ENCODE measurements at regions not wholly inside any gene's neighbourhood (a gene's known extent, or its start where the extent isn't known, plus 50 kb on each side); places are given as distances from the start of the nearest gene placed in this dataset.

DNA sequence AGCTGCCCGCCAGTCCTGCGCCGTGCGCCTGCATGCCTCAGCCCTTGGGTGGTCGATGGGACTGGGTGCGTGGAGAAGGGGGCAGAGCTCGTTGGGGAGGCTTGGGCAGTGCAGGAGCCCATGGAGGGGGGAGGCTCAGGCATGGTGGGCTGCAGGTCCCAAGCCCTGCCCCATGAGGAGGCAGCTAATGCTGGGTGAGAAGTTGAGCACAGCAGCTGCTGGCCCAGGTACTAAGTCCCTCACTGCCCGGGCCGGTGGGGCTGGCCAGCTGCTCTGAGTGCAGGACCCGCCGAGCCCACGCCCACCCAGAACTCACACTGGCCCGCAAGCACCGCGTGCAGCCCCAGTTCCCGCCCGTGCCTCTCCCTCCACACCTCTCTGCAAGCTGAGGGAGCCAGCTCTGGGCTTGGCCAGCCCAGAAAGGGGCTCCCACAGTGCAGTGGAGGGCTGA lies 764.3 kb upstream of the TYRP1 start:
- no peak overlapping the region for H3K9ac ChIP-seq (ENCODE audit: low read length)
- H4K20me1 ChIP-seq (ENCODE audit: insufficient read depth, low read length), result no peaks in the 10 kb centered on the region
- no peaks in the 10 kb centered on the region for H3K27me3 ChIP-seq (replicated peaks; ENCODE audit: insufficient read depth, low read length)
- H3K27ac ChIP-seq (ENCODE audit: low read length), result no peak overlapping the region
- H3K9me3 ChIP-seq (replicated peaks; ENCODE audit: insufficient read depth, low read length), result no peaks in the 10 kb centered on the region
- no peaks in the 10 kb centered on the region for H3K4me1 ChIP-seq (ENCODE audit: low read length)
- no peak overlapping the region for H3K4me3 ChIP-seq (ENCODE audit: low read length)
- H2AFZ ChIP-seq (ENCODE audit: low read length), result no peak overlapping the region
- no peak for DNase-seq
- H3K79me2 ChIP-seq (ENCODE audit: low read length), result no peaks in the 10 kb centered on the region
- no peaks in the 10 kb centered on the region for H3K9me2 ChIP-seq (replicated peaks; ENCODE audit: insufficient read depth, low read length)
- H3K4me2 ChIP-seq (ENCODE audit: low read depth, low read length), result no peak overlapping the region
- H3K36me3 ChIP-seq (replicated peaks; ENCODE audit: insufficient read depth, low read length), result no peaks in the 10 kb centered on the region
- TF ChIP-seq EZH2 (optimal IDR thresholded peaks at IDR 0.05; ENCODE audit: low read depth, low read length) (no peak), EZH2phosphoT487 (IDR thresholded peaks at IDR 0.05; ENCODE audit: low read length) (no peak)
- TF ChIP-seq, protein P1, sequence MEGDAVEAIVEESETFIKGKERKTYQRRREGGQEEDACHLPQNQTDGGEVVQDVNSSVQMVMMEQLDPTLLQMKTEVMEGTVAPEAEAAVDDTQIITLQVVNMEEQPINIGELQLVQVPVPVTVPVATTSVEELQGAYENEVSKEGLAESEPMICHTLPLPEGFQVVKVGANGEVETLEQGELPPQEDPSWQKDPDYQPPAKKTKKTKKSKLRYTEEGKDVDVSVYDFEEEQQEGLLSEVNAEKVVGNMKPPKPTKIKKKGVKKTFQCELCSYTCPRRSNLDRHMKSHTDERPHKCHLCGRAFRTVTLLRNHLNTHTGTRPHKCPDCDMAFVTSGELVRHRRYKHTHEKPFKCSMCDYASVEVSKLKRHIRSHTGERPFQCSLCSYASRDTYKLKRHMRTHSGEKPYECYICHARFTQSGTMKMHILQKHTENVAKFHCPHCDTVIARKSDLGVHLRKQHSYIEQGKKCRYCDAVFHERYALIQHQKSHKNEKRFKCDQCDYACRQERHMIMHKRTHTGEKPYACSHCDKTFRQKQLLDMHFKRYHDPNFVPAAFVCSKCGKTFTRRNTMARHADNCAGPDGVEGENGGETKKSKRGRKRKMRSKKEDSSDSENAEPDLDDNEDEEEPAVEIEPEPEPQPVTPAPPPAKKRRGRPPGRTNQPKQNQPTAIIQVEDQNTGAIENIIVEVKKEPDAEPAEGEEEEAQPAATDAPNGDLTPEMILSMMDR (IDR thresholded peaks at IDR 0.05; ENCODE audit: low read length), result no peak
- no peaks in the 10 kb centered on the region for H3F3A ChIP-seq (ENCODE audit: insufficient read depth, low read length)

- Histone ChIP-seq H3K4me1 (ENCODE audit: low read length) (no peaks in the 10 kb centered on the region), H2AFZ (ENCODE audit: low read length) (no peak overlapping the region), H3F3A (ENCODE audit: insufficient read depth, low read length) (no peaks in the 10 kb centered on the region), H3K27ac (ENCODE audit: low read length) (no peak overlapping the region), H3K4me2 (ENCODE audit: low read depth, low read length) (no peak overlapping the region), H4K20me1 (ENCODE audit: insufficient read depth, low read length) (no peaks in the 10 kb centered on the region), H3K27me3 (replicated peaks; ENCODE audit: insufficient read depth, low read length) (no peaks in the 10 kb centered on the region), H3K9me3 (replicated peaks; ENCODE audit: insufficient read depth, low read length) (no peaks in the 10 kb centered on the region), H3K9ac (ENCODE audit: low read length) (no peak overlapping the region), H3K36me3 (replicated peaks; ENCODE audit: insufficient read depth, low read length) (no peaks in the 10 kb centered on the region), H3K4me3 (ENCODE audit: low read length) (no peak overlapping the region), H3K9me2 (replicated peaks; ENCODE audit: insufficient read depth, low read length) (no peaks in the 10 kb centered on the region), H3K79me2 (ENCODE audit: low read length) (no peaks in the 10 kb centered on the region)
- no peak for DNase-seq
- TF ChIP-seq EZH2 (optimal IDR thresholded peaks at IDR 0.05; ENCODE audit: low read depth, low read length) (no peak), EZH2phosphoT487 (IDR thresholded peaks at IDR 0.05; ENCODE audit: low read length) (no peak)
- TF ChIP-seq, protein P1 (IDR thresholded peaks at IDR 0.05; ENCODE audit: low read length), result no peak
Measured at GRCh38 chr9:11931109-11931508, 762.1 kb upstream of the TYRP1 start.

DNA sequence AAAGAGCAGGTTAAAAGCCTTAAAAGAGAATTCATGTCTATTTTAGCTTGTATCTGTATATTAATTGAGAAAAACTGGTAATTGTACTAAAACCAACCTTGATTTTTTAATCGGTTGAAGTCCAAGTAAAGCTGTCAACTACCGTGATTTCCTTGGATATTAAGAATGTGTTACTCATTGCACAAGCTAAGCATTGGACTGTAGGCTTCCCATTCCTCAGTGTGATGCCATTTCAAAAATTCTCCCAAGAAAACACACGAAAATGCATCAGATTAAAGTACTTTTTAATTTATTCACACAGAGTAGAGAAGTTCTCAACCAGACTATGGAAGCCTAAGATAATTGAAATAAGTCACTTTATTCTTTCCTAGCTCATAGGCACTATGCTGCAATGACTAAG lies 761.4 kb upstream of the TYRP1 start:
- Histone ChIP-seq H3K36me3 (replicated peaks; ENCODE audit: insufficient read depth, low read length) (no peaks in the 10 kb centered on the region), H3K4me2 (ENCODE audit: low read depth, low read length) (no peak overlapping the region)

More for the DNA sequence above, 761.4 kb upstream of the TYRP1 start:
- Histone ChIP-seq H3K9ac (ENCODE audit: low read length) (no peak overlapping the region), H4K20me1 (ENCODE audit: insufficient read depth, low read length) (no peaks in the 10 kb centered on the region), H2AFZ (ENCODE audit: low read length) (no peak overlapping the region), H3K4me1 (ENCODE audit: low read length) (no peaks in the 10 kb centered on the region), H3F3A (ENCODE audit: insufficient read depth, low read length) (no peaks in the 10 kb centered on the region), H3K4me3 (ENCODE audit: low read length) (no peak overlapping the region), H3K79me2 (ENCODE audit: low read length) (no peaks in the 10 kb centered on the region), H3K27ac (ENCODE audit: low read length) (no peak overlapping the region), H3K9me2 (replicated peaks; ENCODE audit: insufficient read depth, low read length) (no peaks in the 10 kb centered on the region), H3K9me3 (replicated peaks; ENCODE audit: insufficient read depth, low read length) (no peaks in the 10 kb centered on the region), H3K27me3 (replicated peaks; ENCODE audit: insufficient read depth, low read length) (no peaks in the 10 kb centered on the region)
- no peak for DNase-seq
- TF ChIP-seq, protein P1 (IDR thresholded peaks at IDR 0.05; ENCODE audit: low read length), result no peak
- no peak for TF ChIP-seq EZH2 (optimal IDR thresholded peaks at IDR 0.05; ENCODE audit: low read depth, low read length)
- no peak for TF ChIP-seq EZH2phosphoT487 (IDR thresholded peaks at IDR 0.05; ENCODE audit: low read length)

Data from MM.1S (cell line).